GM12872 (cell line): ENCODE measurements at regions not wholly inside any gene's neighbourhood (a gene's known extent, or its start where the extent isn't known, plus 50 kb on each side); places are given as distances from the start of the nearest gene placed in this dataset.

ENCODE experiments used
- CTCF ChIP-seq: IDR thresholded peaks from 3 replicates; pipeline ENCODE4 v1.5.1; 2011; ENCODE audit warnings: low read depth, mild to moderate bottlenecking, low read length, moderate library complexity; ENCODE audit not compliant: insufficient read depth

GRCh38 chr16:35176449-35176848 lies 1717.0 kb downstream of the TP53TG3F start:
- TF ChIP-seq CTCF: no peak

DNA sequence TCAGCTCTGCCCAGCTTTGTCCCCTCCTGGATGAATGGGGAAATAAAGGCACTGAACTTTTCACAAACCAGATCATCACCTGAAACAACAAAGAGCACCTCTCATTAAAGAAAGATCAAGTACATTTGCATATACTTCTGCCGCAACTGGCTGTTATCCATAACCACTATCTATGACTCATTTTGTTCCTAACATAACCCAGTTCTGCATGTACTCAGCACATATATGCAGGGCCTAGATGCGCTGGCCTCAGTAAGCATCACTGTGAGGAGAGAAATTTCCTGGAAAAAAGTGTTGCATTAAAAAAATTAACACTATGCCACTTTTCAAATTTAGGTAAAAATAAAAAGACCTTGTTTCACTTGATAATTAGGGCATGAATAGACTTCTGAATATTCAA lies 1718.4 kb downstream of the TP53TG3F start:
- no peak for TF ChIP-seq CTCF

GRCh38 chr16:35180970-35181369 lies 1721.6 kb downstream of the TP53TG3F start:
- no peak for TF ChIP-seq CTCF

GRCh38 chr16:35181422-35182030 lies 1722.1 kb downstream of the TP53TG3F start:
- TF ChIP-seq CTCF: no peak

GRCh38 chr16:35182043-35182677 lies 1722.7 kb downstream of the TP53TG3F start:
- no peak for TF ChIP-seq CTCF

- TF ChIP-seq CTCF: no peak
Measured at GRCh38 chr16:35182943-35183550, 1723.6 kb downstream of the TP53TG3F start.

- TF ChIP-seq CTCF: no peak
Measured at GRCh38 chr16:35184356-35184870, 1725.0 kb downstream of the TP53TG3F start.
